HepG2 (cell line): ENCODE measurements at regions not wholly inside any gene's neighbourhood (a gene's known extent, or its start where the extent isn't known, plus 50 kb on each side); places are given as distances from the start of the nearest gene placed in this dataset.

Experiments used
- HNRNPK ChIP-seq: fragments of 200-400 bp; formaldehyde crosslinking; IDR thresholded peaks from 2 replicates; pipeline ENCODE4 v1.6.1; 2018; ENCODE audit warnings: low read length, low read depth, moderate library complexity, mild to moderate bottlenecking; ENCODE audit not compliant: poor library complexity, severe bottlenecking
- LCORL ChIP-seq, 2 experiments: fragments of 450-650 bp in 1 of 2; sonication (generic) in 1 of 2; formaldehyde crosslinking in 1 of 2; IDR thresholded peaks; 2 replicates each; pipeline versions ENCODE4 v1.5.0 to v1.6.1; 2017 to 2020; ENCODE audit warnings: antibody characterized with exemption in 1 of 2, missing genetic modification reagents in 1 of 2
- NR2F6 ChIP-seq, 2 experiments: IDR thresholded peaks; 2 replicates each; pipeline ENCODE4 v1.6.1; 2016; ENCODE audit warnings: antibody characterized with exemption in 1 of 2, mild to moderate bottlenecking in 1 of 2
- TAF1 ChIP-seq: sonication (generic); formaldehyde crosslinking; IDR thresholded peaks from 2 replicates; pipeline ENCODE4 v1.4.0; 2020; ENCODE audit warnings: missing genetic modification reagents
- ZC3H13 ChIP-seq: sonication (generic); formaldehyde crosslinking; IDR thresholded peaks from 2 replicates; pipeline ENCODE4 v1.8.1; 2023; ENCODE audit warnings: mild to moderate bottlenecking, missing genetic modification reagents, moderate library complexity
- ZNF263 ChIP-seq: sonication (generic); formaldehyde crosslinking; IDR thresholded peaks from 2 replicates; pipeline ENCODE4 v1.4.0; 2020; ENCODE audit warnings: missing genetic modification reagents
- ZNF274 ChIP-seq: sonication (generic); formaldehyde crosslinking; IDR thresholded peaks from 2 replicates; pipeline ENCODE4 v1.5.1; 2020; ENCODE audit warnings: mild to moderate bottlenecking, missing genetic modification reagents
- ZNF33B ChIP-seq: sonication (generic); formaldehyde crosslinking; IDR thresholded peaks from 2 replicates; pipeline ENCODE4 v1.5.1; 2020; ENCODE audit warnings: mild to moderate bottlenecking, missing genetic modification reagents
- ZNF446 ChIP-seq: sonication (generic); formaldehyde crosslinking; IDR thresholded peaks from 2 replicates; pipeline ENCODE4 v1.5.0; 2020; ENCODE audit warnings: mild to moderate bottlenecking, missing genetic modification reagents
- ZNF749 ChIP-seq: sonication (generic); formaldehyde crosslinking; IDR thresholded peaks from 2 replicates; pipeline ENCODE4 v1.8.0; 2022; ENCODE audit warnings: mild to moderate bottlenecking, missing genetic modification reagents, moderate library complexity, borderline replicate concordance
- ZSCAN30 ChIP-seq: sonication (generic); formaldehyde crosslinking; IDR thresholded peaks from 2 replicates; pipeline ENCODE4 v1.5.0; 2020; ENCODE audit warnings: mild to moderate bottlenecking, missing genetic modification reagents
- TF ChIP-seq, protein P1 (sequence below), 2 experiments: fragments of 450-650 bp in 1 of 2; sonication (generic) in 1 of 2; formaldehyde crosslinking in 1 of 2; IDR thresholded peaks; 2 replicates each; pipeline versions ENCODE4 v1.6.1 to v1.8.0; 2016 to 2022; ENCODE audit warnings: antibody characterized with exemption in 1 of 2, mild to moderate bottlenecking in 1 of 2, missing genetic modification reagents in 1 of 2
- TF ChIP-seq, protein P2 (sequence below): sonication (generic); formaldehyde crosslinking; IDR thresholded peaks from 2 replicates; pipeline ENCODE4 v1.5.1; 2020; ENCODE audit warnings: missing genetic modification reagents, mild to moderate bottlenecking, borderline replicate concordance
- TF ChIP-seq, protein P3 (sequence below): sonication (generic); formaldehyde crosslinking; IDR thresholded peaks from 2 replicates; pipeline ENCODE4 v1.8.0; 2022; ENCODE audit warnings: missing genetic modification reagents, mild to moderate bottlenecking, borderline replicate concordance

DNA sequence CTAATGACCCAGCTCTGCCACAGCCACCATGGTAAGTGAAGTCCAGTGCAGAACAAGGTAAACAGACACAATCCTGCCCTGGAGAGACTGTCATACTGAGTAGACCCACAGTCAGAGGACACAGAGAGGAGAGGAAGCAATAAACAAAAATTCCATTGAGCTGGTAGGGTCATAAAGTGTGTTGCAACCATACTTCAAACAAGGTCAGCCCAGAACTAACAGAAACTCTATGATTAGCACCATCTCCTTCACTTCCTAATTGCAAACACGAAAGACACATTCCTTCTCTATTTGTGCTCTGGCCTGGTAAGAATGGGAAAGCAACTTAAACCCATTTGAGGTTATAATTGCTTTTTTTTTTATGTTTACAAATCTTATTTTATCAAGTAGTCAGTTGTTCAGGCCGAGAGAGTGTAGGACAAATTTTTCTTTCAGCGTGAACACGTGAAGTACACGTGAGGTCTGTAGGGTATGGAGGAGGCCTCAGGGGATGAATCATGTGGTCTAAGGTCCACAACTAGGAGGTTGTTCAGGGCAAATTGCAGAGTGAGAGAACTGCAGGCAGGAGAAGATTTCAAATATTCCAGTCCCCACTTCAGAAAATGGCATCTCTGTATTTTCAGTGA, 71.4 kb upstream of the GLS start (continued):
- TF ChIP-seq, protein P1, sequence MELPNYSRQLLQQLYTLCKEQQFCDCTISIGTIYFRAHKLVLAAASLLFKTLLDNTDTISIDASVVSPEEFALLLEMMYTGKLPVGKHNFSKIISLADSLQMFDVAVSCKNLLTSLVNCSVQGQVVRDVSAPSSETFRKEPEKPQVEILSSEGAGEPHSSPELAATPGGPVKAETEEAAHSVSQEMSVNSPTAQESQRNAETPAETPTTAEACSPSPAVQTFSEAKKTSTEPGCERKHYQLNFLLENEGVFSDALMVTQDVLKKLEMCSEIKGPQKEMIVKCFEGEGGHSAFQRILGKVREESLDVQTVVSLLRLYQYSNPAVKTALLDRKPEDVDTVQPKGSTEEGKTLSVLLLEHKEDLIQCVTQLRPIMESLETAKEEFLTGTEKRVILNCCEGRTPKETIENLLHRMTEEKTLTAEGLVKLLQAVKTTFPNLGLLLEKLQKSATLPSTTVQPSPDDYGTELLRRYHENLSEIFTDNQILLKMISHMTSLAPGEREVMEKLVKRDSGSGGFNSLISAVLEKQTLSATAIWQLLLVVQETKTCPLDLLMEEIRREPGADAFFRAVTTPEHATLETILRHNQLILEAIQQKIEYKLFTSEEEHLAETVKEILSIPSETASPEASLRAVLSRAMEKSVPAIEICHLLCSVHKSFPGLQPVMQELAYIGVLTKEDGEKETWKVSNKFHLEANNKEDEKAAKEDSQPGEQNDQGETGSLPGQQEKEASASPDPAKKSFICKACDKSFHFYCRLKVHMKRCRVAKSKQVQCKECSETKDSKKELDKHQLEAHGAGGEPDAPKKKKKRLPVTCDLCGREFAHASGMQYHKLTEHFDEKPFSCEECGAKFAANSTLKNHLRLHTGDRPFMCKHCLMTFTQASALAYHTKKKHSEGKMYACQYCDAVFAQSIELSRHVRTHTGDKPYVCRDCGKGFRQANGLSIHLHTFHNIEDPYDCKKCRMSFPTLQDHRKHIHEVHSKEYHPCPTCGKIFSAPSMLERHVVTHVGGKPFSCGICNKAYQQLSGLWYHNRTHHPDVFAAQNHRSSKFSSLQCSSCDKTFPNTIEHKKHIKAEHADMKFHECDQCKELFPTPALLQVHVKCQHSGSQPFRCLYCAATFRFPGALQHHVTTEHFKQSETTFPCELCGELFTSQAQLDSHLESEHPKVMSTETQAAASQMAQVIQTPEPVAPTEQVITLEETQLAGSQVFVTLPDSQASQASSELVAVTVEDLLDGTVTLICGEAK (IDR thresholded peaks at IDR 0.05), result no peak
- TF ChIP-seq, protein P1 (CRISPR knock-in tag; IDR thresholded peaks at IDR 0.05), result peak; percentile 45; the same call in 1 of the 2 replicates
- peak; percentile 75; the same call in 1 of the 2 replicates for TF ChIP-seq ZNF263 (CRISPR knock-in tag)
- TF ChIP-seq ZC3H13, result peak; percentile 61; the same call in 1 of the 2 replicates
- 0 out of 2 replicates have a peak, but pooled peaks have one; percentile 55 for TF ChIP-seq ZNF446 (CRISPR knock-in tag)
- TF ChIP-seq, protein P2, sequence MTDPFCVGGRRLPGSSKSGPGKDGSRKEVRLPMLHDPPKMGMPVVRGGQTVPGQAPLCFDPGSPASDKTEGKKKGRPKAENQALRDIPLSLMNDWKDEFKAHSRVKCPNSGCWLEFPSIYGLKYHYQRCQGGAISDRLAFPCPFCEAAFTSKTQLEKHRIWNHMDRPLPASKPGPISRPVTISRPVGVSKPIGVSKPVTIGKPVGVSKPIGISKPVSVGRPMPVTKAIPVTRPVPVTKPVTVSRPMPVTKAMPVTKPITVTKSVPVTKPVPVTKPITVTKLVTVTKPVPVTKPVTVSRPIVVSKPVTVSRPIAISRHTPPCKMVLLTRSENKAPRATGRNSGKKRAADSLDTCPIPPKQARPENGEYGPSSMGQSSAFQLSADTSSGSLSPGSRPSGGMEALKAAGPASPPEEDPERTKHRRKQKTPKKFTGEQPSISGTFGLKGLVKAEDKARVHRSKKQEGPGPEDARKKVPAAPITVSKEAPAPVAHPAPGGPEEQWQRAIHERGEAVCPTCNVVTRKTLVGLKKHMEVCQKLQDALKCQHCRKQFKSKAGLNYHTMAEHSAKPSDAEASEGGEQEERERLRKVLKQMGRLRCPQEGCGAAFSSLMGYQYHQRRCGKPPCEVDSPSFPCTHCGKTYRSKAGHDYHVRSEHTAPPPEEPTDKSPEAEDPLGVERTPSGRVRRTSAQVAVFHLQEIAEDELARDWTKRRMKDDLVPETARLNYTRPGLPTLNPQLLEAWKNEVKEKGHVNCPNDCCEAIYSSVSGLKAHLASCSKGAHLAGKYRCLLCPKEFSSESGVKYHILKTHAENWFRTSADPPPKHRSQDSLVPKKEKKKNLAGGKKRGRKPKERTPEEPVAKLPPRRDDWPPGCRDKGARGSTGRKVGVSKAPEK, result peak; percentile 96; the same call in 1 of the 2 replicates
- TF ChIP-seq, protein P3, sequence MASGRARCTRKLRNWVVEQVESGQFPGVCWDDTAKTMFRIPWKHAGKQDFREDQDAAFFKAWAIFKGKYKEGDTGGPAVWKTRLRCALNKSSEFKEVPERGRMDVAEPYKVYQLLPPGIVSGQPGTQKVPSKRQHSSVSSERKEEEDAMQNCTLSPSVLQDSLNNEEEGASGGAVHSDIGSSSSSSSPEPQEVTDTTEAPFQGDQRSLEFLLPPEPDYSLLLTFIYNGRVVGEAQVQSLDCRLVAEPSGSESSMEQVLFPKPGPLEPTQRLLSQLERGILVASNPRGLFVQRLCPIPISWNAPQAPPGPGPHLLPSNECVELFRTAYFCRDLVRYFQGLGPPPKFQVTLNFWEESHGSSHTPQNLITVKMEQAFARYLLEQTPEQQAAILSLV (CRISPR knock-in tag), result no peak
- TF ChIP-seq ZSCAN30 (CRISPR knock-in tag), result no peak
- TF ChIP-seq ZNF749 (CRISPR knock-in tag), result peak; percentile 92; the same call in 1 of the 2 replicates
- 0 out of 2 replicates have a peak, but pooled peaks have one; percentile 53 for TF ChIP-seq LCORL (IDR thresholded peaks at IDR 0.05)
- TF ChIP-seq LCORL (CRISPR knock-in tag; IDR thresholded peaks at IDR 0.05), result peak; percentile 95
- peak; percentile 47; the same call in 1 of the 2 replicates for TF ChIP-seq TAF1
- peak; percentile 42; the same call in 1 of the 2 replicates for TF ChIP-seq ZNF33B (CRISPR knock-in tag)
- no peak for TF ChIP-seq ZNF274 (CRISPR knock-in tag)
- TF ChIP-seq NR2F6 (IDR thresholded peaks at IDR 0.05), result peak; percentile 91
- peak; percentile 93 for TF ChIP-seq NR2F6 (CRISPR knock-in tag; IDR thresholded peaks at IDR 0.05)
- TF ChIP-seq HNRNPK, result no peak
